CD14-positive monocyte (primary cell): ENCODE measurements at regions not wholly inside any gene's neighbourhood (a gene's known extent, or its start where the extent isn't known, plus 50 kb on each side); places are given as distances from the start of the nearest gene placed in this dataset.

Experiments used
- DNase-seq, 3 donors: peaks; one replicate each; pipeline ENCODE4 v3.0.0-alpha.2; 2011 to 2022
- H2AFZ ChIP-seq: 2 replicates; pipeline ENCODE4 v1.6.0; 2012; ENCODE audit warnings: mild to moderate bottlenecking, low read depth, low read length, inconsistent platforms; ENCODE audit not compliant: insufficient read depth, poor library complexity, severe bottlenecking
- H3K27ac ChIP-seq, 2 donors: 1 replicate in 1 of 2; 2 replicates in 1 of 2; pipeline ENCODE4 v1.5.1; 2012 to 2013; ENCODE audit warnings: low read length in 2 of 2, control low read depth in 1 of 2, inconsistent platforms in 1 of 2, low read depth in 1 of 2, mild to moderate bottlenecking in 1 of 2
- H3K27me3 ChIP-seq, 2 donors: one replicate each; pipeline versions ENCODE4 v1.6.0 to v1.6.1; 2011 to 2013; ENCODE audit warnings: low read length in 2 of 2; ENCODE audit not compliant: control insufficient read depth in 2 of 2, insufficient read depth in 2 of 2
- H3K36me3 ChIP-seq, 2 donors: replicated peaks in 1 of 2; 1 replicate in 1 of 2; 2 replicates in 1 of 2; pipeline versions ENCODE4 v1.5.1 to v1.6.1; 2012 to 2013; ENCODE audit warnings: low read length in 2 of 2, control low read depth in 1 of 2, inconsistent platforms in 1 of 2, mild to moderate bottlenecking in 1 of 2; ENCODE audit not compliant: insufficient read depth in 2 of 2, control insufficient read depth in 1 of 2
- H3K4me1 ChIP-seq, 2 donors: 1 replicate in 1 of 2; 2 replicates in 1 of 2; pipeline versions ENCODE4 v1.5.1 to v1.6.1; 2012 to 2013; ENCODE audit warnings: low read length in 2 of 2, control low read depth in 1 of 2, inconsistent platforms in 1 of 2, mild to moderate bottlenecking in 1 of 2, moderate library complexity in 1 of 2; ENCODE audit not compliant: insufficient read depth in 2 of 2, control insufficient read depth in 1 of 2
- H3K4me2 ChIP-seq: replicated peaks from 2 replicates; pipeline ENCODE3; 2012; ENCODE audit warnings: low read length, moderate library complexity, mild to moderate bottlenecking; ENCODE audit not compliant: poor library complexity, severe bottlenecking; ENCODE audit errors: extremely low read depth
- H3K4me3 ChIP-seq, 3 experiments: fragments of 200-600 bp in 1 of 3; sonication (generic) in 1 of 3; replicated peaks in 1 of 3; 1 replicate in 2 of 3; 2 replicates in 1 of 3; pipeline ENCODE4 v1.5.1; 2011 to 2013; ENCODE audit warnings: low read length in 3 of 3, mild to moderate bottlenecking in 3 of 3, control low read depth in 2 of 3, low read depth in 2 of 3, inconsistent platforms in 1 of 3, moderate library complexity in 1 of 3
- H3K79me2 ChIP-seq: 2 replicates; pipeline ENCODE4 v1.6.0; 2012; ENCODE audit warnings: mild to moderate bottlenecking, control low read depth, inconsistent platforms, low read length, moderate library complexity; ENCODE audit not compliant: insufficient read depth
- H3K9ac ChIP-seq: 2 replicates; pipeline ENCODE4 v1.6.0; 2017; ENCODE audit warnings: low read length, mild to moderate bottlenecking; ENCODE audit not compliant: insufficient read depth, poor library complexity, severe bottlenecking
- H3K9me3 ChIP-seq, 2 donors: replicated peaks in 1 of 2; 1 replicate in 1 of 2; 2 replicates in 1 of 2; pipeline versions ENCODE4 v1.5.1 to v1.6.1; 2012 to 2013; ENCODE audit warnings: low read length in 2 of 2, control low read depth in 1 of 2; ENCODE audit not compliant: control insufficient read depth in 1 of 2, insufficient read depth in 1 of 2
- H4K20me1 ChIP-seq: 2 replicates; pipeline ENCODE4 v1.6.0; 2012; ENCODE audit warnings: mild to moderate bottlenecking, low read length, control low read depth, moderate library complexity; ENCODE audit not compliant: insufficient read depth
- H3K27ac Mint-ChIP-seq, 7 donors: one replicate each; pipeline ENCODE4 v1.8.0; 2020; ENCODE audit warnings: mild to moderate bottlenecking in 7 of 7, mixed read lengths in 7 of 7, moderate library complexity in 6 of 7, inconsistent platforms in 2 of 7
- H3K27me3 Mint-ChIP-seq, 3 donors: one replicate each; pipeline ENCODE4 v1.8.0; 2021 to 2022; ENCODE audit warnings: low read depth in 3 of 3, mild to moderate bottlenecking in 3 of 3, mixed read lengths in 3 of 3, moderate library complexity in 3 of 3, inconsistent platforms in 1 of 3
- H3K36me3 Mint-ChIP-seq, 2 donors: one replicate each; pipeline ENCODE4 v1.8.0; 2020; ENCODE audit warnings: mixed read lengths in 2 of 2, inconsistent platforms in 1 of 2, mild to moderate bottlenecking in 1 of 2
- H3K4me1 Mint-ChIP-seq: one replicate; pipeline ENCODE4 v1.8.0; 2020; ENCODE audit warnings: mild to moderate bottlenecking, mixed read lengths
- H3K4me3 Mint-ChIP-seq, 2 donors: one replicate each; pipeline ENCODE4 v1.8.0; 2020; ENCODE audit warnings: mild to moderate bottlenecking in 2 of 2, mixed read lengths in 2 of 2, moderate library complexity in 1 of 2
- H3K9me3 Mint-ChIP-seq, 7 donors: one replicate each; pipeline ENCODE4 v1.8.0; 2020 to 2022; ENCODE audit warnings: mixed read lengths in 7 of 7, mild to moderate bottlenecking in 6 of 7, moderate library complexity in 6 of 7, inconsistent platforms in 2 of 7
- CTCF ChIP-seq: fragments of 200-600 bp; IDR thresholded peaks from one replicate; pipeline ENCODE4 v1.8.0; 2022; ENCODE audit warnings: antibody characterized with exemption, mild to moderate bottlenecking
- WGBS: methylation state at CpG from one replicate; pipeline ENCODE4 v1.1.5; 2013; ENCODE audit warnings: missing lambda C conversion rate; ENCODE audit not compliant: insufficient coverage; 5-methylcytosine and 5-hydroxymethylcytosine counted together
- intact Hi-C, 2 donors: fragments of 100-400 bp; cut with micrococcal nuclease; formaldehyde crosslinking; loops; one replicate each; pipeline versions ENCODE4 v1.15.0 to v1.15.1; 2023

DNA sequence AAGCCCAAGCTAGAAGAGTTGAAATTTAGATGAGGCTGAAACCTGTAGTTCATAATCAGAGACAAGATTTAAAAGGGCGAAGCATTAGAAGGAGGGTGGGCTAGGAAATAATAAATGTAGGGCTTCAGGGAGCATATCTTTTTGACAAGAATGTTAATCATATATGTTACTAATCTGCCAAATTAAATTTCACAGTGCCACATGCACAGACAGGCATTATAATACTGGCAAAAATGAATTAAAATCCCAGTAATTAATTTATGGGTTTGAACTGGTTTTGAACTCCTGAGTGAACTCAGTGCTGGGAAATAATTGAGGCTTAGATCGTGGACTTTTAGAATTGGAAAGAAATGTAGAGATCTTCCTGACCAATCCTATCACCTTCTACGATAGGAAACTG lies 383.5 kb upstream of the IL12A start:
- H3K27me3 Mint-ChIP-seq = peaks cover 2 to 4% (median 3%) of the 10 kb centered on the region in 3 donors
- no peaks in the 10 kb centered on the region for H3K36me3 ChIP-seq
- TF ChIP-seq CTCF = no peak
- H3K9me3 ChIP-seq = peaks cover 11 to 15% of the 10 kb centered on the region in 2 donors
- H2AFZ ChIP-seq = no peak overlapping the region
- no peaks in the 10 kb centered on the region for H3K79me2 ChIP-seq
- no peak overlapping the region for H3K4me3 ChIP-seq
- no peak overlapping the region for H3K4me3 Mint-ChIP-seq
- no peak overlapping the region for H3K4me2 ChIP-seq
- no peaks in the 10 kb centered on the region for H4K20me1 ChIP-seq
- H3K27me3 ChIP-seq = no peaks in the 10 kb centered on the region
- no peak overlapping the region for H3K9ac ChIP-seq
- intact Hi-C loops = no loop called here
- no CpG with 5 or more reads among the region's 3 CpGs for WGBS
- H3K36me3 Mint-ChIP-seq = no peaks in the 10 kb centered on the region
- DNase-seq = no peak
- H3K27ac ChIP-seq = no peak overlapping the region
- no peaks in the 10 kb centered on the region for H3K4me1 Mint-ChIP-seq
- H3K27ac Mint-ChIP-seq = no peak overlapping the region
- H3K9me3 Mint-ChIP-seq = peaks cover 2 to 22% (median 15%) of the 10 kb centered on the region in 7 donors
- no peaks in the 10 kb centered on the region for H3K4me1 ChIP-seq

DNA sequence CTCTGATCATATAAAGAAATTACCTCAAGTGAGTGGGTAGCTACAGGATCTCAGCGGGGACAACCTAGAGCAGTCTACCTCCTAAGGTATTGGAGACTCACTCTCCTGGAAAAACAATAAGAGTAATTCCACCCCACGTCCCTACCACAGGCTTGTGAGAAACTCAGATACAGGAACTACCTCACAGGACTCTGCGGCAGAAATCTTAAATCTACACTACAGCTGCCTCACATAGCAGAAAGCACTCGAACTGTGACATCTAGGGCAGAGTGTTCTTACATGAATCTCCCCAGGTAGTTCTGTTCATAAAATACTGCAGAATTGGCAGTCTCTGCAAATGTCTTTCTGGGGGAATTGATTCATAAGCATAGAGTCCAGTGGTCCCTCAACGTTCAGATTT lies 382.9 kb upstream of the IL12A start:
- H3K27ac Mint-ChIP-seq = no peak overlapping the region
- H2AFZ ChIP-seq = no peak overlapping the region
- H3K9ac ChIP-seq = no peak overlapping the region
- no peak overlapping the region for H3K4me3 Mint-ChIP-seq
- no peaks in the 10 kb centered on the region for H3K27me3 ChIP-seq
- WGBS = 57% methylated on average over 1 of the region's 5 CpGs
- H3K9me3 Mint-ChIP-seq = peaks cover 0 to 17% (median 12%) of the 10 kb centered on the region in 7 donors
- no peak overlapping the region for H3K4me3 ChIP-seq
- no peaks in the 10 kb centered on the region for H3K4me1 Mint-ChIP-seq
- TF ChIP-seq CTCF = no peak
- H3K79me2 ChIP-seq = no peaks in the 10 kb centered on the region
- H3K27ac ChIP-seq = no peak overlapping the region
- H3K27me3 Mint-ChIP-seq = peaks cover 2 to 4% (median 3%) of the 10 kb centered on the region in 3 donors
- no peaks in the 10 kb centered on the region for H3K36me3 ChIP-seq
- H3K4me1 ChIP-seq = no peaks in the 10 kb centered on the region
- no peak overlapping the region for H3K4me2 ChIP-seq
- no peaks in the 10 kb centered on the region for H4K20me1 ChIP-seq
- intact Hi-C loops = no loop called here
- H3K36me3 Mint-ChIP-seq = no peaks in the 10 kb centered on the region
- H3K9me3 ChIP-seq = peaks cover 10 to 14% of the 10 kb centered on the region in 2 donors
- DNase-seq = no peak
